Smooth muscle cell (in vitro differentiated cells): ENCODE measurements at regions not wholly inside any gene's neighbourhood (a gene's known extent, or its start where the extent isn't known, plus 50 kb on each side); places are given as distances from the start of the nearest gene placed in this dataset.

Experiments
- DNase-seq: peaks from one replicate; lab custom pipeline; 2025; ENCODE audit not compliant: unreplicated experiment; lab: John Stamatoyannopoulos, UW
- H2AFZ ChIP-seq: fragments of 200-600 bp; sonication (generic); 2 replicates; pipeline ENCODE4 v1.6.0; 2016; ENCODE audit warnings: antibody characterized with exemption, low read depth, mild to moderate bottlenecking
- H3F3A ChIP-seq: fragments of 200-600 bp; sonication (generic); 2 replicates; pipeline ENCODE4 v1.6.0; 2017; ENCODE audit warnings: antibody characterized with exemption, low read depth
- H3K27ac ChIP-seq: fragments of 200-600 bp; sonication (generic); 2 replicates; pipeline ENCODE4 v1.5.1; 2016; ENCODE audit warnings: low read depth, mild to moderate bottlenecking
- H3K27me3 ChIP-seq: fragments of 200-600 bp; sonication (generic); 2 replicates; pipeline ENCODE4 v1.6.1; 2016; ENCODE audit warnings: low read depth, mild to moderate bottlenecking
- H3K36me3 ChIP-seq: fragments of 200-600 bp; sonication (generic); 2 replicates; pipeline ENCODE4 v1.5.1; 2016; ENCODE audit warnings: low read depth
- H3K4me1 ChIP-seq: fragments of 200-600 bp; sonication (generic); 2 replicates; pipeline ENCODE4 v1.5.1; 2016; ENCODE audit warnings: low read depth
- H3K4me2 ChIP-seq: fragments of 200-600 bp; sonication (generic); 2 replicates; pipeline ENCODE4 v1.6.0; 2016; ENCODE audit warnings: mild to moderate bottlenecking
- H3K4me3 ChIP-seq: fragments of 200-600 bp; sonication (generic); 2 replicates; pipeline ENCODE4 v1.5.1; 2016; ENCODE audit warnings: mild to moderate bottlenecking
- H3K79me2 ChIP-seq: fragments of 200-600 bp; sonication (generic); 2 replicates; pipeline ENCODE4 v1.6.0; 2016; ENCODE audit warnings: low read depth, mild to moderate bottlenecking
- H3K9ac ChIP-seq: fragments of 200-600 bp; sonication (generic); 2 replicates; pipeline ENCODE4 v1.6.0; 2016; ENCODE audit warnings: low read depth
- H3K9me3 ChIP-seq: fragments of 200-600 bp; sonication (generic); replicated peaks from 2 replicates; pipeline ENCODE4 v1.5.1; 2016; ENCODE audit warnings: low read depth
- H4K20me1 ChIP-seq: fragments of 200-600 bp; sonication (generic); 2 replicates; pipeline ENCODE4 v1.6.0; 2016; ENCODE audit warnings: low read depth
- CTCF ChIP-seq: fragments of 200-600 bp; sonication (generic); IDR thresholded peaks from 2 replicates; pipeline ENCODE4 v1.5.1; 2017; ENCODE audit warnings: borderline replicate concordance, mild to moderate bottlenecking, antibody characterized with exemption; ENCODE audit not compliant: insufficient read depth, poor library complexity, severe bottlenecking
- WGBS: methylation state at CpG from one replicate; pipeline ENCODE4 v1.1.7; 2016; ENCODE audit warnings: low lambda C conversion rate; 5-methylcytosine and 5-hydroxymethylcytosine counted together

- Histone ChIP-seq H3K79me2 (no peaks in the 10 kb centered on the region), H4K20me1 (no peaks in the 10 kb centered on the region), H3K4me1 (no peaks in the 10 kb centered on the region), H3K27ac (no peak overlapping the region), H3K4me2 (no peak overlapping the region), H3F3A (no peaks in the 10 kb centered on the region), H3K36me3 (no peaks in the 10 kb centered on the region), H3K9me3 (no peaks in the 10 kb centered on the region), H3K27me3 (no peaks in the 10 kb centered on the region), H3K9ac (no peak overlapping the region), H2AFZ (no peak overlapping the region), H3K4me3 (no peak overlapping the region)
- 39% methylated on average over 2 of the region's 2 CpGs for WGBS
- TF ChIP-seq CTCF: no peak
- no peak for DNase-seq
Observed at GRCh38 chr6:66344796-66345195, 637.8 kb upstream of the EYS start.

- Histone ChIP-seq H2AFZ (no peak overlapping the region), H3K9ac (no peak overlapping the region), H3K4me1 (no peaks in the 10 kb centered on the region), H3K4me2 (no peak overlapping the region), H3K79me2 (no peaks in the 10 kb centered on the region), H3K36me3 (no peaks in the 10 kb centered on the region), H3F3A (no peaks in the 10 kb centered on the region), H4K20me1 (no peaks in the 10 kb centered on the region), H3K9me3 (no peaks in the 10 kb centered on the region), H3K27me3 (no peaks in the 10 kb centered on the region), H3K27ac (no peak overlapping the region), H3K4me3 (no peak overlapping the region)
- 67% methylated on average over 1 of the region's 1 CpG for WGBS
- TF ChIP-seq CTCF: no peak
- no peak for DNase-seq
Observed at GRCh38 chr6:66340736-66341135, 633.7 kb upstream of the EYS start.

- Histone ChIP-seq H3K4me1 (no peaks in the 10 kb centered on the region), H3K9me3 (no peaks in the 10 kb centered on the region), H3K27ac (no peak overlapping the region), H3K79me2 (no peaks in the 10 kb centered on the region), H4K20me1 (no peaks in the 10 kb centered on the region), H3K27me3 (no peaks in the 10 kb centered on the region), H3K4me3 (no peak overlapping the region), H3K36me3 (no peaks in the 10 kb centered on the region), H3K4me2 (no peak overlapping the region), H2AFZ (no peak overlapping the region), H3K9ac (no peak overlapping the region), H3F3A (no peaks in the 10 kb centered on the region)
- TF ChIP-seq CTCF: no peak
- DNase-seq: no peak
- 88% methylated on average over 1 of the region's 1 CpG for WGBS
Observed at GRCh38 chr6:66336176-66336575, 629.1 kb upstream of the EYS start.

GRCh38 chr6:66328200-66328599, 621.2 kb upstream of the EYS start:
- no peaks in the 10 kb centered on the region for H3K79me2 ChIP-seq
- no peaks in the 10 kb centered on the region for H3K9me3 ChIP-seq
- no peak overlapping the region for H3K4me3 ChIP-seq
- H3K4me2 ChIP-seq: no peak overlapping the region
- no peak overlapping the region for H3K9ac ChIP-seq
- no peak for TF ChIP-seq CTCF
- no peaks in the 10 kb centered on the region for H3K27me3 ChIP-seq
- no peak overlapping the region for H3K27ac ChIP-seq
- H3K4me1 ChIP-seq: no peaks in the 10 kb centered on the region
- H3K36me3 ChIP-seq: no peaks in the 10 kb centered on the region
- WGBS: 68% methylated on average over 3 of the region's 3 CpGs
- H2AFZ ChIP-seq: no peak overlapping the region
- DNase-seq: no peak
- H3F3A ChIP-seq: no peaks in the 10 kb centered on the region
- H4K20me1 ChIP-seq: no peaks in the 10 kb centered on the region
